HEK293T (cell line): ENCODE measurements at regions not wholly inside any gene's neighbourhood (a gene's known extent, or its start where the extent isn't known, plus 50 kb on each side); places are given as distances from the start of the nearest gene placed in this dataset.

ENCODE experiments used
- ARNT ChIP-seq: fragments of 450-650 bp; IDR thresholded peaks from 2 replicates; pipeline ENCODE4 v1.6.1; 2017; ENCODE audit warnings: mild to moderate bottlenecking
- BHLHE40 ChIP-seq: fragments of 450-650 bp; IDR thresholded peaks from 2 replicates; pipeline ENCODE4 v1.6.1; 2016; ENCODE audit warnings: mild to moderate bottlenecking, moderate library complexity, borderline replicate concordance
- CTBP1 ChIP-seq: fragments of 450-650 bp; IDR thresholded peaks from 2 replicates; pipeline ENCODE4 v1.6.1; 2016; ENCODE audit warnings: borderline replicate concordance
- ELF4 ChIP-seq: fragments of 450-650 bp; IDR thresholded peaks from 2 replicates; pipeline ENCODE4 v1.6.1; 2017; ENCODE audit warnings: antibody characterized with exemption
- FOXK2 ChIP-seq: fragments of 450-650 bp; IDR thresholded peaks from 2 replicates; pipeline ENCODE4 v1.6.1; 2016; ENCODE audit warnings: mild to moderate bottlenecking
- FOXM1 ChIP-seq: fragments of 450-650 bp; IDR thresholded peaks from 2 replicates; pipeline ENCODE4 v1.6.1; 2017; ENCODE audit warnings: mild to moderate bottlenecking, borderline replicate concordance
- LEF1 ChIP-seq: fragments of 450-650 bp; IDR thresholded peaks from 2 replicates; pipeline ENCODE4 v1.6.1; 2017; ENCODE audit warnings: mild to moderate bottlenecking, borderline replicate concordance
- NFRKB ChIP-seq: fragments of 450-650 bp; IDR thresholded peaks from 2 replicates; pipeline ENCODE4 v1.6.1; 2016; ENCODE audit warnings: mild to moderate bottlenecking, moderate library complexity
- SP1 ChIP-seq: fragments of 450-650 bp; IDR thresholded peaks from 2 replicates; pipeline ENCODE4 v1.6.1; 2017
- SUZ12 ChIP-seq: fragments of 450-650 bp; IDR thresholded peaks from 2 replicates; pipeline ENCODE4 v1.6.1; 2016; ENCODE audit warnings: mild to moderate bottlenecking
- TARDBP ChIP-seq: fragments of 450-650 bp; IDR thresholded peaks from 2 replicates; pipeline ENCODE4 v1.6.1; 2016

GRCh38 chr7:121544238-121544637, 148.1 kb upstream of the FAM3C start:
- TF ChIP-seq BHLHE40 (no peak), ELF4 (no peak), NFRKB (no peak), SP1 (no peak), FOXM1 (no peak), ARNT (no peak), SUZ12 (no peak), LEF1 (no peak), TARDBP (no peak), CTBP1 (no peak), FOXK2 (no peak)
